GM19043 (cell line): ENCODE measurements at regions not wholly inside any gene's neighbourhood (a gene's known extent, or its start where the extent isn't known, plus 50 kb on each side); places are given as distances from the start of the nearest gene placed in this dataset.

Source experiments
- ATAC-seq: cut with Tn5 transposase; IDR thresholded peaks from one replicate; pipeline ENCODE4 v1.9.1; 2021; ENCODE audit warnings: low read depth; ENCODE audit not compliant: unreplicated experiment

GRCh38 chr5:158014372-158014771 is 155.4 kb upstream of the CLINT1 start:
- no peak for ATAC-seq

DNA sequence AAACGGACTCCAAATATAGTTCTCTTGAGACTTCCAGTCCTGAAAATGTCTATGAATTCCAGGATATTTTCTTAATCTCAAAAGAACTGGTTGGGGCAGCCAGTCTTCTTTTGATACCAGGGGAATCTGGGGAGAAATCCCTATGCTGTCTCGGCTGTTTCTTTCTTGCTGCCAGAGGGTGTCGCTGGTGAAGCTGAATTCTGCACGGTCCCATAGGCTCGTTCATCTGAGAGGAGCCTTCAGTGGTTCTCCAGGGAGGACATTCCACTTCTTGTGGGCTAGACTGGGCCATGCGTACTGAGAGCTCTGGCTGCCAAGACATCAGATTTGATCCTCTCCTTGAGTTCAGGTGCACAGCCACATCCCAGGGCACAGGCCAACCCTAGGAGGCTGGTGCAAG is 155.0 kb upstream of the CLINT1 start:
- no peak for ATAC-seq

- ATAC-seq = no peak
These were observed 154.4 kb upstream of the CLINT1 start for GRCh38 chr5:158013303-158013702.

DNA sequence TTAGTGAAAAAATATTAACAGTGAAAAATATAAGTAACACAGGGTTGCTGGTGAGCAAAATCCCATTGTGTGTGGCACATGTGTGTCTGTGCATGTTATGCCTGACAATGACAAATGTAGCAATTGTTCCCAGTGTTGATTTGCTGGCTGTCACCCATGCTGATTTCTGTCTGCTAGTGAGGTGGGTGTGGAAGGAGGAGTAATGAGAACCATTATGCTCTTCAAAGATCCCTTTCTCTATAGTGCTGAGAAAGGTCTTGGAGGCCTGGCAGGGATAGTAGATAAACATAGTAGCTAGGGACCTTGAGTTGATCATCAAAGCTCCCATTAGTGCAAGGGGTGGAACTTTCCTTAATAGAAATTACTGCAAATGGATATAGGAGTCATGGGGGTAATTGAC is 152.5 kb upstream of the CLINT1 start:
- no peak for ATAC-seq

DNA sequence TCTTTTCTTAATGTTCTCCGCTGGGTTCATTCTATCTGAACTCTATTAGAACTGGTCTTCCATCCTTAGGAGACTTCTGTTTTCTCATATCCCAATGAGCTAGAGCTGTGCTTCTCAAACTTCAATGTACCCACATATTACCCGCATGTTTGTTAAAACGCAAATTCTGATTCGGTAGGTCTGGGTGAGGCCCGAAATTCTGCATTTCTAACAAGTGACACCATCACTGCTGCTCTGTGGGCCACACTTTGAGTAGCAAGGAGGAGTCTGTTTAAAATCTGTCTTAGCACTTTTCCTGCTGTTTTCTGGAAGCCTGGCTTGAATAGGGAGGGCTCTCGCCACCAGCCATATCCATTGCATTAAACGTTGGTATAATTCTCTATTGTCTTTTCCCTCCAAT is 151.9 kb upstream of the CLINT1 start:
- no peak for ATAC-seq

- no peak for ATAC-seq
These were observed 148.4 kb upstream of the CLINT1 start for GRCh38 chr5:158007336-158007735.

DNA sequence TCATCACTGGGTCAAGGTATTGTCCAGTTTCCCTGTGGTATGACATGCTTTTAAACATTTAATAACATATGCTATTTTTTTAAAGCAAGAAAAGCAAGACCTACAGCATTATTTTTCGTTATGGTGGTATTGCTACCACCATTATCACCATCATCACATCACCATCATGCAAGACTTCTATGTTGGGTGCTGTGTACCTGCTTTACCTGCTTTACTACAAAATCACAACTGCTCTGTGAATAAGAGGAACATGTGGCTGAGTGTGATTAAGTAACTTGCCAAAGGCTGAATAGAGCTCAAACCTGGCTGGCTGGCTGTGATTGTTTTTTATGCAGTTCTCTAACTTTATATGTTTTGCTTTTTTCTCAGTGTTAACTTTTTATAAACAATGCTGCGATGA is 140.8 kb upstream of the CLINT1 start:
- no peak for ATAC-seq

GRCh38 chr5:157997991-157998504 is 139.1 kb upstream of the CLINT1 start:
- ATAC-seq = no peak

- no peak for ATAC-seq
These were observed 136.1 kb upstream of the CLINT1 start for GRCh38 chr5:157994906-157995519.

DNA sequence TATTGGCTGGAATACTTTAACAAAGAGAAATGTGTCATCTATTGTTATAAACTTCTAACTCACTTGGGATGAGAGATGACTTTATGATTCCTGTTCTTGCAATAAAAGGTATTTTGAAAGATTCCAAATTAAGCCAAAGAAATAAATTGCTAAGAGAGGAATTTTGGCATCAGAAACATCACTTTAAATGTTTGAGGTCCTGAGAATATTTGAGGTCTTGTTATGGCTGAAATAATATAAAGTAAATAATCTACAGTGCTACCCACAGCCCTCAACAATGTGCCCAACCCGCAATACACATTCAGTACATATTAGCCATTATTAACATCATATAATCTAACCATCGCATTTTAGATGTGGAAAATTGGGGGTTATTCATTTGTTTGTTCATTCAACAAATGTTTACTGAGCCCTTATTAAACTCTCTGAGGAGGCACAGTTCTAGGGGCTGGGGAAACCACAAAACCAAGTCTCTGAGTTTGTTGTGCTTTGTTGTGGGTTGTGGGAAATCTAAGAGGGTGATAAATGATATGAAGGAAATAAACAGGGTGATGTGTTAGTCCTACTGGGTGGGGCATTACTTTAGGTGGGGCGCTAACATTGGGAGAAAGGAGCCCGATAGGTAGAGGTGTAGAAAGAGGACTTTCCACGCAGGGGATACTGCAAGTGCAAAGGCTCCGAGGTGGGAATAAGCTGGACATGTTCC is 135.2 kb upstream of the CLINT1 start:
- no peak for ATAC-seq

- no peak for ATAC-seq
These were observed 134.3 kb upstream of the CLINT1 start for GRCh38 chr5:157993201-157993600.

DNA sequence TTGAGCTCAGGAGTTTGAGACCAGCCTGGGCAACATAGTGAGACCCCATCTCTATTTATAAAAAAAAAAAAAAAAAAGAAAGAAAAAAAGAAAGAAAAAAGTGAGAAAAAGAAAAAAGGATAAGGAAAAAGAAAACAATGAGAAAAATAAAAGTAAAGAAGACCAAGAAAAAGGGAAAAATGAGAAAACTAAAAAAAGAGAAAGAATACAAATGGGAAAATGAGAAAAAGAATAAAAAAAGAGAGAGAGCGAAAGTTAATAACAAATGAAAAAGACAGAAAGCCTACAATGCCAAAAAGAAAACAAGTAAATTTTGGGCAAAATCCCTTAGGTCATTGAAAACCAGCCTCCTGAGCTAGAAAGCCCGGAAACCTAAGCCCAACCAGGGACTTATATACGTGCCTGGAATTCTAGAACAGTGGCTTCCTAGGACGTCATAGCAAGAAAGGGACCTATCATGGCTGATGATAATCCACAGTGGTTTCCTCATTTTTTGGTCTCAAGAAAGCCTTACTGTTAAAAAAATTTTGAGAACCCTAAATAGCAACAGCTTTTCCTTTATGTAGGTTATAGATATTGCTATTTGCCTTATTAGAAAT is 131.7 kb upstream of the CLINT1 start:
- no peak for ATAC-seq

- no peak for ATAC-seq
These were observed 130.4 kb upstream of the CLINT1 start for GRCh38 chr5:157989296-157989695.

- no peak for ATAC-seq
These were observed 128.3 kb upstream of the CLINT1 start for GRCh38 chr5:157987259-157987658.

- no peak for ATAC-seq
These were observed 127.6 kb upstream of the CLINT1 start for GRCh38 chr5:157986431-157986990.

- ATAC-seq = no peak
These were observed 125.7 kb upstream of the CLINT1 start for GRCh38 chr5:157984611-157985010.

DNA sequence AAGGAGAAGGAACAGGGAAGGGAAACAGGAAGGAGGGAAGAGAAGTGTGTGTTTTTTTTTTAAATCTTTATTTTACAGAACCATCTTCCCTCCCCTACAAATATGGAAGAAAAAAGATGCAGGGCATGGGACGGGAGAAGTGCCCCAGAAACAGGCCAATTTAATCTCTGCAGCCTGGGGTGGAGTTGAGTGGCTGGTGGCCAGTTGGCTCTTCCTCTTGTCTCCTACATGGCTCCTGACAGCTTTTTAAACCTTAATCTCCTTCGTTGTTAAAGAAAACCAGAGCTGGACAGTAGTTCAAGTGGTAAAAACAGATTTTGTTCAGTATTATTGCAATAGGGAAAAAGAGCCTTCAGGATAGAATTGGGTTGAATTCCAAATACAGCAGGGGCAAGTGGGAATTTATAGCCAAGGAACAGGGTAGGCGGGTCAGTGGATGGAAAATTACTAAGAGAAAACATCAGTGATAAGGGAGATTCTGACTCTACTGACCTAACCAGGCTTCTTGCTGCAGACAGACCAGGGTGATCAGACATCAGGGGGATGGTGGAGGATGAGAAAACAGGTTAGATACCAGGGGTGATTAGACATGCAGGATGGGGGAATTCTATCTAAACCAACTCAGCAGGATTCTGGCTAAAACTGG is 125.1 kb upstream of the CLINT1 start:
- no peak for ATAC-seq

- ATAC-seq = no peak
These were observed 119.1 kb upstream of the CLINT1 start for GRCh38 chr5:157978061-157978460.

GRCh38 chr5:157976429-157976828 is 117.5 kb upstream of the CLINT1 start:
- ATAC-seq = no peak

GRCh38 chr5:157972579-157972978 is 113.6 kb upstream of the CLINT1 start:
- no peak for ATAC-seq

DNA sequence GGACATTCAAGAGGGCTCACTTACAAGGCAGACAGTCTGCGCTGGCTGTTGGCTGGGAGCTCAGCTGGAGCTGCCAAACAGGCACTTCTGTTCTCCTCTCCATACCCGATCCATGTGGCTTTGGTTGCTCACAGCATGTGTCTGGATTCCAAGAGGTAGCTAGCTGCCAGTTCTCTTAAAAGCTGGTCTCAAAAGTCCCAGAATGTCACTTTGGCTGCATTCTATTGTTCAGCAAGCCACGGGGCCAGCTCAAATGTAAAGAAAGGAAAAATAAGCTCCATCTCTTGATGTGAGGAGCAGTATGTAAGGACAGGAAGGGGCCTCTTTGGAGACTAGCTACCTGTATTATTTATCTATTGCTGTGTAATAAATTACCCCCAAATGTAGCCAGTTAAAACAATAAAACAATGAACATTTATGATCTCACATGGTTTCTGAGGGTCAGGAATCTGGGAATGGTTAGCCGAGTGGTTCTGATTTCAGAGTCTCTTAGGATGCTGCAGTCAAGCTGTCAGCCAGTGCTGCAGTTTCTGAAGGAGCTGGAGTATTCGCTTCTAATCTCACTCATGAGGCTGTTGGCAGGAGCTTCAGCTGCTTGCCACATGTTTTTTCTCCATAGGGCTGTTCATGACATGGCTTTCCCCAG is 112.7 kb upstream of the CLINT1 start:
- ATAC-seq = no peak
